AG04450 (cell line): ENCODE measurements at regions not wholly inside any gene's neighbourhood (a gene's known extent, or its start where the extent isn't known, plus 50 kb on each side); places are given as distances from the start of the nearest gene placed in this dataset.

ENCODE experiments used
- CTCF ChIA-PET: fragments of 300-600, 350-600 bp; formaldehyde crosslinking; extraction: SDS; loops from one replicate; lab custom pipeline; 2022; ENCODE audit warnings: antibody characterized with exemption, inconsistent platforms; lab: Charles Lee
- POLR2A ChIA-PET: fragments of 350-600 bp; formaldehyde crosslinking; extraction: SDS; loops from one replicate; lab custom pipeline; 2021; ENCODE audit warnings: antibody characterized with exemption, inconsistent platforms; lab: Yijun Ruan, JAX
- DNase-seq: peaks from one replicate; pipeline ENCODE4 v3.0.0-alpha.2; 2011; ENCODE audit warnings: low read depth, low spot score
- H3K27ac ChIP-seq: one replicate; pipeline ENCODE4 v1.5.1; 2012; ENCODE audit warnings: low read depth, low read length, control low read depth
- H3K27me3 ChIP-seq: one replicate; pipeline ENCODE4 v1.6.0; 2012; ENCODE audit warnings: low read length; ENCODE audit not compliant: control insufficient read depth, insufficient read depth
- H3K4me3 ChIP-seq: 2 replicates; pipeline ENCODE4 v1.5.1; 2011; ENCODE audit warnings: mild to moderate bottlenecking, low read depth, low read length, control low read depth
- H3K9me3 ChIP-seq: 2 replicates; pipeline ENCODE4 v1.5.1; 2012; ENCODE audit warnings: low read length; ENCODE audit not compliant: control insufficient read depth, insufficient read depth
- CTCF ChIP-seq: IDR thresholded peaks from 2 replicates; pipeline ENCODE4 v1.5.1; 2011; ENCODE audit warnings: low read depth, low read length, control low read depth, inconsistent platforms

GRCh38 chr6:138550346-138550767, 51.1 kb upstream of the NHSL1 start:
- Histone ChIP-seq H3K9me3 (no peaks in the 10 kb centered on the region), H3K27ac (no peak overlapping the region), H3K27me3 (no peaks in the 10 kb centered on the region), H3K4me3 (no peak overlapping the region)
- ChIA-PET POLR2A (no interaction called here), CTCF (interaction anchor here (1.0 kb wide), 1 partner anchor 435 kb away, joined by 3 read pairs; no protein-coding TSS in a partner anchor)
- no peak for TF ChIP-seq CTCF
- DNase-seq: no peak

GRCh38 chr6:138554146-138554545, 54.9 kb upstream of the NHSL1 start:
- ChIA-PET POLR2A (no interaction called here), CTCF (interaction anchor here (0.8 kb wide), 1 partner anchor 96 kb away, joined by 3 read pairs; no protein-coding TSS in a partner anchor)
- no peaks in the 10 kb centered on the region for H3K27me3 ChIP-seq
- DNase-seq: no peak
- no peaks in the 10 kb centered on the region for H3K9me3 ChIP-seq
- no peak for TF ChIP-seq CTCF
- H3K4me3 ChIP-seq: no peak overlapping the region
- H3K27ac ChIP-seq: no peak overlapping the region

GRCh38 chr6:138555421-138555988, 56.2 kb upstream of the NHSL1 start:
- Histone ChIP-seq H3K9me3 (no peaks in the 10 kb centered on the region), H3K4me3 (no peak overlapping the region), H3K27me3 (no peaks in the 10 kb centered on the region), H3K27ac (no peak overlapping the region)
- DNase-seq: no peak
- TF ChIP-seq CTCF: no peak
- ChIA-PET POLR2A (interaction anchor here (1.3 kb wide), 1 partner anchor 9 kb away, joined by 7 read pairs; no protein-coding TSS in a partner anchor), CTCF (interaction anchor here (1.1 to 1.2 kb wide), 2 partner anchors 12 to 131 kb away, joined by 3 read pairs; no protein-coding TSS in a partner anchor)

GRCh38 chr6:138557147-138557546, 57.9 kb upstream of the NHSL1 start:
- no peak overlapping the region for H3K4me3 ChIP-seq
- H3K9me3 ChIP-seq: no peaks in the 10 kb centered on the region
- POLR2A ChIA-PET: interaction anchor here (1.3 kb wide), 1 partner anchor 11 kb away, joined by 7 read pairs; no protein-coding TSS in a partner anchor
- no peak for TF ChIP-seq CTCF
- H3K27me3 ChIP-seq: no peaks in the 10 kb centered on the region
- CTCF ChIA-PET: no interaction called here
- DNase-seq: no peak
- H3K27ac ChIP-seq: no peak overlapping the region

- no peaks in the 10 kb centered on the region for H3K27me3 ChIP-seq
- no peak for TF ChIP-seq CTCF
- H3K4me3 ChIP-seq: no peak overlapping the region
- no peak overlapping the region for H3K27ac ChIP-seq
- ChIA-PET POLR2A (no interaction called here), CTCF (no interaction called here)
- no peak for DNase-seq
- H3K9me3 ChIP-seq: no peaks in the 10 kb centered on the region
Observed at GRCh38 chr6:138559143-138559542, 59.8 kb upstream of the NHSL1 start.
